Vagina (tissue), 2 donors: ENCODE measurements at regions not wholly inside any gene's neighbourhood (a gene's known extent, or its start where the extent isn't known, plus 50 kb on each side); places are given as distances from the start of the nearest gene placed in this dataset.

Source experiments
- DNase-seq, 2 donors: peaks; one replicate each; pipeline ENCODE4 v3.0.0-alpha.2; 2017; ENCODE audit errors: extremely low spot score in 2 of 2
- H3K27ac ChIP-seq: fragments of 200-600 bp; sonication (generic); one replicate; pipeline ENCODE4 v1.5.1; 2019
- H3K27me3 ChIP-seq: fragments of 200-600 bp; sonication (generic); one replicate; pipeline ENCODE4 v1.5.1; 2019
- H3K36me3 ChIP-seq, 2 donors: fragments of 200-600 bp; sonication (generic); one replicate each; pipeline ENCODE4 v1.5.1; 2017 to 2019
- H3K4me1 ChIP-seq: fragments of 200-600 bp; sonication (generic); one replicate; pipeline ENCODE4 v1.5.1; 2019
- H3K4me3 ChIP-seq, 2 donors: fragments of 200-600 bp; sonication (generic); 1 replicate in 1 of 2; 2 replicates in 1 of 2; pipeline ENCODE4 v1.5.1; 2016 to 2019
- H3K9me3 ChIP-seq: fragments of 200-600 bp; sonication (generic); one replicate; pipeline ENCODE4 v1.5.1; 2019
- POLR2A ChIP-seq, 2 donors: fragments of 450-650 bp; IDR thresholded peaks; one replicate each; pipeline ENCODE4 v1.6.1; 2017; ENCODE audit warnings: antibody characterized with exemption in 2 of 2, mild to moderate bottlenecking in 2 of 2, moderate library complexity in 2 of 2
- POLR2AphosphoS5 ChIP-seq, 2 donors: sonication (generic); formaldehyde crosslinking; IDR thresholded peaks; one replicate each; pipeline ENCODE4 v1.9.0; 2017; ENCODE audit warnings: antibody characterized with exemption in 2 of 2, mild to moderate bottlenecking in 2 of 2, low read depth in 1 of 2; ENCODE audit not compliant: insufficient read depth in 1 of 2
- intact Hi-C: fragments of 100-400 bp; cut with DNase I; formaldehyde crosslinking; loops from one replicate; pipeline ENCODE4 v1.15.1; 2023
- TF ChIP-seq, protein P1 (sequence below), 3 experiments: fragments of 450-650 bp in 2 of 3; fragments of 200-600 bp in 1 of 3; sonication (generic) in 1 of 3; IDR thresholded peaks; one replicate each; pipeline ENCODE4 v1.5.1; 2017 to 2019; ENCODE audit warnings: antibody characterized with exemption in 3 of 3, mild to moderate bottlenecking in 2 of 3, moderate library complexity in 2 of 3

DNA sequence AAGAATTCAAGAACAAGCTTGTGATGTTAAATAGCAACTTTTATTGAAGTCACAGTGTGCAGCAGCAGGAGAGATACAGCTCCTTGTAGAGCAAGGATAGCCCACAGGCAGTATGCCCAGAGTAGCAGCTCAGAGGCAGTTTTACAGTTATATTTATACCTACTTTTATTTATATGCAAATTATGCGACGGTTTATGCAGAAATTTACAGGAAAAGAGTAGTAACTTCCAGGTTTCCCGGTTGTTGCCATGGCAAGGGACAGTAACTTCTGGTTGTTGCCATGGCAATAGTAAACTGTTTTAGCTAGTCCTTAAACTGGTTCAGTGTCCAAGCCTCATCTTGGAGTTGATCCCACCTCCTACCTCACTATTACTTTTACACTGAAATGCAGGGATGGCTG is 344.6 kb upstream of the LYPLAL1 start:
- H3K27me3 ChIP-seq: no peaks in the 10 kb centered on the region
- intact Hi-C loops: no loop called here
- no peak for DNase-seq
- H3K36me3 ChIP-seq: no peaks in the 10 kb centered on the region
- no peaks in the 10 kb centered on the region for H3K9me3 ChIP-seq
- H3K4me3 ChIP-seq: no peak overlapping the region
- no peak overlapping the region for H3K27ac ChIP-seq
- TF ChIP-seq, protein P1, sequence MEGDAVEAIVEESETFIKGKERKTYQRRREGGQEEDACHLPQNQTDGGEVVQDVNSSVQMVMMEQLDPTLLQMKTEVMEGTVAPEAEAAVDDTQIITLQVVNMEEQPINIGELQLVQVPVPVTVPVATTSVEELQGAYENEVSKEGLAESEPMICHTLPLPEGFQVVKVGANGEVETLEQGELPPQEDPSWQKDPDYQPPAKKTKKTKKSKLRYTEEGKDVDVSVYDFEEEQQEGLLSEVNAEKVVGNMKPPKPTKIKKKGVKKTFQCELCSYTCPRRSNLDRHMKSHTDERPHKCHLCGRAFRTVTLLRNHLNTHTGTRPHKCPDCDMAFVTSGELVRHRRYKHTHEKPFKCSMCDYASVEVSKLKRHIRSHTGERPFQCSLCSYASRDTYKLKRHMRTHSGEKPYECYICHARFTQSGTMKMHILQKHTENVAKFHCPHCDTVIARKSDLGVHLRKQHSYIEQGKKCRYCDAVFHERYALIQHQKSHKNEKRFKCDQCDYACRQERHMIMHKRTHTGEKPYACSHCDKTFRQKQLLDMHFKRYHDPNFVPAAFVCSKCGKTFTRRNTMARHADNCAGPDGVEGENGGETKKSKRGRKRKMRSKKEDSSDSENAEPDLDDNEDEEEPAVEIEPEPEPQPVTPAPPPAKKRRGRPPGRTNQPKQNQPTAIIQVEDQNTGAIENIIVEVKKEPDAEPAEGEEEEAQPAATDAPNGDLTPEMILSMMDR (IDR thresholded peaks at IDR 0.05): no peak
- TF ChIP-seq POLR2AphosphoS5 (IDR thresholded peaks at IDR 0.05; ENCODE audit: insufficient read depth in 1 of 2, low read depth in 1 of 2) (no peak), POLR2A (IDR thresholded peaks at IDR 0.05) (no peak)
- no peaks in the 10 kb centered on the region for H3K4me1 ChIP-seq

DNA sequence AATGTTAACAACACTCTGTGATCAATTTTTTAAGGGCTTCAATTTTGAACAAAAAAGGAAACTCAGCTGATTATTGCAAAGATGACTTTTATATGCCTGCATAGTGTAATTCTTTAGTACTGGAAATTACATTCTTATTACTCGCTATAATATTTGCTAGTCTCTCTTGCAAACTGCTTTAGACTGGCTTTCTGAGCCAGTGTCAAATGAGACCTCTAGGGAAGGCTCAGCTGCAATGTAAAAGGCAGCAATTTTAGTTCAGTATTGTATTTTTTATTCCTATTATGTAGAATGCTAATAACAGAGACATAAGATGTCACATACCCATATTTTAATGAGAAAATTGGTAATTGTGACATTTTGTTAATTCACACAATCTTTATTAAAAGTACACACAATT is 338.1 kb upstream of the LYPLAL1 start:
- intact Hi-C loops: no loop called here
- Histone ChIP-seq H3K4me3 (no peak overlapping the region), H3K36me3 (no peaks in the 10 kb centered on the region), H3K9me3 (no peaks in the 10 kb centered on the region), H3K27ac (no peak overlapping the region), H3K4me1 (no peaks in the 10 kb centered on the region), H3K27me3 (no peaks in the 10 kb centered on the region)
- DNase-seq: no peak
- TF ChIP-seq POLR2AphosphoS5 (IDR thresholded peaks at IDR 0.05; ENCODE audit: insufficient read depth in 1 of 2, low read depth in 1 of 2) (no peak), POLR2A (IDR thresholded peaks at IDR 0.05) (no peak)
- TF ChIP-seq, protein P1 (IDR thresholded peaks at IDR 0.05): no peak

DNA sequence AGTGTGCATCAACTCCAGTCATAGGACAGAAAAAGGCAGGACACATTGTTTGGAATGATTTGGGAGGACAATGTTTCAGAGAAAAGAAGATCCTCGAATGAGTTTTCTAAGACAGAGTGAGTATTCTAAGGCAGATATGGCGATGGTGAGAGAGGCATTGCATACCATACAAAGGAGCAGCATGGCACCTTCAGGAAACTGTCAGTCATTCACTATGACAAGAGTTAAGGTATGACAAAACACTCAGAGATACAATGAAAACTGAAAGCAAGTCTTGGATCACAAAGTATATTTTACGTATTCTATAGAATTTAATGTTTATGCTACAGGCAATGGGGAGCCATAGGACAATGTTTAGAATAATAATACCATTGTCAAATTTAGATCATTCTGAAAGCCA is 337.4 kb upstream of the LYPLAL1 start:
- H3K27me3 ChIP-seq: no peaks in the 10 kb centered on the region
- no peak for DNase-seq
- H3K4me3 ChIP-seq: no peak overlapping the region
- no peaks in the 10 kb centered on the region for H3K4me1 ChIP-seq
- no peaks in the 10 kb centered on the region for H3K9me3 ChIP-seq
- intact Hi-C loops: no loop called here
- no peak for TF ChIP-seq POLR2A (IDR thresholded peaks at IDR 0.05)
- TF ChIP-seq, protein P1 (IDR thresholded peaks at IDR 0.05): no peak
- no peak for TF ChIP-seq POLR2AphosphoS5 (IDR thresholded peaks at IDR 0.05; ENCODE audit: insufficient read depth in 1 of 2, low read depth in 1 of 2)
- no peak overlapping the region for H3K27ac ChIP-seq
- H3K36me3 ChIP-seq: no peaks in the 10 kb centered on the region

DNA sequence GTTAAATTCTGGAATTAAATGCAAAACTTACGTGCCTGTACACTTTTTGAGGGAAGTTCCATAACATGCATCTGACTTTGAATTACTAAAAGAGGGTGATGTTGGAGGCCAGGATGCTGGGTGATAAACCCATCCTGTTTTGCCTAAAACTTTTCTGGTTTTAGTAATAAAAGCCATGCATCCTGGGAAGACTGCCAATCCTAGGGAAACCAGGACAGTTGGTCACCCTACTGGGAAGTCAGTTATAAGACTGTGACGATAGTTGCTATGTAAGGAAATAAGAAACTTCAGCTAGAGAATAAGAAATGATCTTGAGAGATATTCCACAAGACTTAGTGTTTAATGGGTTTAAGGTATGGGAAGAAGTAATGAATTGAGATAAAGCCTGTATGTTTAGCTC is 336.6 kb upstream of the LYPLAL1 start:
- no peak overlapping the region for H3K27ac ChIP-seq
- intact Hi-C loops: no loop called here
- DNase-seq: no peak
- H3K36me3 ChIP-seq: no peaks in the 10 kb centered on the region
- H3K27me3 ChIP-seq: no peaks in the 10 kb centered on the region
- TF ChIP-seq, protein P1 (IDR thresholded peaks at IDR 0.05): no peak
- no peak for TF ChIP-seq POLR2A (IDR thresholded peaks at IDR 0.05)
- no peak for TF ChIP-seq POLR2AphosphoS5 (IDR thresholded peaks at IDR 0.05; ENCODE audit: insufficient read depth in 1 of 2, low read depth in 1 of 2)
- H3K4me1 ChIP-seq: no peaks in the 10 kb centered on the region
- no peak overlapping the region for H3K4me3 ChIP-seq
- H3K9me3 ChIP-seq: no peaks in the 10 kb centered on the region

DNA sequence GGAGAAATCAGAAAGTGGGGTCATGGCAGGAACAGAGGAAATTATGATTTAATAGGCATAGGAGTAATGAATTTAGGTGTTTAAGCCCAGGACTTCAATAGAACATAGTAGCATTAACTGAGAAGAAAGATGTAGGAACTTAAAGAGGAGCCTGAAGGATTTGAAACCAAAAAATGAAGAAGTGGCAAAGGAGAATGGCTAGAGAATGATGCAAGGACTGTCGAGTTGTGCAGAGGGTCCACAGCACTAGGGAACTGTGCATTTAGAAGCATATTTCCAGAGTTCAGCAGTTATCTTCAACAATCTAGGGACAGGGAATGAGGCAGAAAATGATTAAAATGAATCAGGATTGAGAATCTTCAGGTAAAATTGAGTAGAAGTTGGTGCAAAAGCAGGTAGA is 328.1 kb upstream of the LYPLAL1 start:
- intact Hi-C loops: no loop called here
- no peaks in the 10 kb centered on the region for H3K36me3 ChIP-seq
- H3K27ac ChIP-seq: no peak overlapping the region
- no peaks in the 10 kb centered on the region for H3K4me1 ChIP-seq
- no peaks in the 10 kb centered on the region for H3K27me3 ChIP-seq
- no peak for DNase-seq
- TF ChIP-seq POLR2A (IDR thresholded peaks at IDR 0.05) (no peak), POLR2AphosphoS5 (IDR thresholded peaks at IDR 0.05; ENCODE audit: insufficient read depth in 1 of 2, low read depth in 1 of 2) (no peak)
- TF ChIP-seq, protein P1 (IDR thresholded peaks at IDR 0.05): no peak
- H3K9me3 ChIP-seq: no peaks in the 10 kb centered on the region
- no peak overlapping the region for H3K4me3 ChIP-seq
